SK-N-MC (cell line): ENCODE measurements at regions not wholly inside any gene's neighbourhood (a gene's known extent, or its start where the extent isn't known, plus 50 kb on each side); places are given as distances from the start of the nearest gene placed in this dataset.

Experiments used
- DNase-seq: peaks from one replicate; pipeline ENCODE4 v3.0.0-alpha.2; 2011; ENCODE audit warnings: low read depth, low spot score
- H3K27ac ChIP-seq: fragments of 200-600 bp; sonication (generic); 2 replicates; pipeline ENCODE4 v1.5.1; 2016; ENCODE audit warnings: mixed run types
- H3K36me3 ChIP-seq: fragments of 200-600 bp; sonication (generic); 2 replicates; pipeline ENCODE4 v1.6.1; 2017; ENCODE audit warnings: antibody characterized with exemption, low read length, mixed read lengths; ENCODE audit not compliant: insufficient read depth
- H3K4me3 ChIP-seq: fragments of 200-600 bp; sonication (generic); 2 replicates; pipeline ENCODE4 v1.5.1; 2016
- H3K9ac ChIP-seq: fragments of 200-600 bp; sonication (generic); 2 replicates; pipeline ENCODE4 v1.8.0; 2017; ENCODE audit warnings: mixed run types, mixed read lengths; ENCODE audit not compliant: insufficient read length
- H3K9me3 ChIP-seq: fragments of 200-600 bp; sonication (generic); 2 replicates; pipeline ENCODE4 v1.6.1; 2017; ENCODE audit warnings: low read depth, mild to moderate bottlenecking, antibody characterized with exemption, low read length, moderate library complexity, mixed read lengths
- EZH2 ChIP-seq: fragments of 200-600 bp; sonication (generic); IDR thresholded peaks from one replicate; pipeline ENCODE4 v1.6.1; 2017; ENCODE audit warnings: antibody characterized with exemption
- FOXP2 ChIP-seq: optimal IDR thresholded peaks from 2 replicates; pipeline ENCODE3; 2011; ENCODE audit warnings: mild to moderate bottlenecking, moderate library complexity; ENCODE audit not compliant: insufficient read depth; ENCODE audit errors: extremely low read length, control extremely low read depth
- POLR2AphosphoS5 ChIP-seq: IDR thresholded peaks from 2 replicates; pipeline ENCODE4 v1.6.1; 2012; ENCODE audit warnings: mild to moderate bottlenecking, low read depth, low read length, borderline replicate concordance

DNA sequence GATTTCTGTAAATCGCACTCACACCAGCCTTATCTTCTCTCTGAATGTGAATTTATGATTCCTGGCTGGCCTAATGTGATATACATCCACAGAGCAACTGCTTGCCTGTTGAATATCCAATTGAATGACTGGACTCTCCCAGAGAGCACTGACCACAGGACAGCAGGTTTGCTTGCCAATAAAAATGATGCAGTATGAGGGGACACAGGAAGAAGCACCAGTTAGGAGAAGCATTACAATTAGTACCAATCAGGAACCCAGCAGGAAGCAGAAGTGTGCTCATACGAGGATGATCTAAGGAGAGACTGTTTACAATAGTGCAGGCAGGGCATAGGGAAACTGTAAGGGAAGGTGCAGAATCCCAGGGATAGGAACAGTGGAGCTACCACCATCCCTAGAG, 127.2 kb upstream of the ZNF366 start:
- Histone ChIP-seq H3K27ac (no peak overlapping the region), H3K4me3 (no peak overlapping the region), H3K36me3 (no peaks in the 10 kb centered on the region), H3K9me3 (no peaks in the 10 kb centered on the region), H3K9ac (no peak overlapping the region)
- DNase-seq: no peak
- TF ChIP-seq EZH2: no peak
- no peak for TF ChIP-seq FOXP2
- TF ChIP-seq POLR2AphosphoS5: no peak

DNA sequence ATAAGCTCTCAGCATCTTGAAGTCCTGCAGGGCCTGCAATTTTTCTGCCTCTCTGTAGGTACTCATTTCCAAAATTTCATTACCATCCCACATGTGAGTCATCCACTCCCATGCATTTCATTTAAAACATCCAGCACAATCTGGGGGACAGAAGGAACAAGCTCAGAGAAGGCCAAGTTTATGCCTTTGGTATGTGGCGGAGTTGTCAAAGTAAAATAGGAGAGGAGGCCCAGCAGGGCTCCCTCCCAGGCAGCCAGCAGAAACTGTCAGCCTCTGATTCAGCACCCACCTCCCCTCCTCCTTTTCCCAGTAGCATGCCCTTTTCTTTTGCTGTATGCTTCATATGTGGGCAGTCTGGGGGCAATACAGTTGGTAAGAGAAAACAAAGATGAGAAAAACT, 126.4 kb upstream of the ZNF366 start:
- Histone ChIP-seq H3K4me3 (no peak overlapping the region), H3K9ac (no peak overlapping the region), H3K36me3 (no peaks in the 10 kb centered on the region), H3K9me3 (no peaks in the 10 kb centered on the region), H3K27ac (no peak overlapping the region)
- DNase-seq: no peak
- no peak for TF ChIP-seq EZH2
- no peak for TF ChIP-seq POLR2AphosphoS5
- TF ChIP-seq FOXP2: no peak

DNA sequence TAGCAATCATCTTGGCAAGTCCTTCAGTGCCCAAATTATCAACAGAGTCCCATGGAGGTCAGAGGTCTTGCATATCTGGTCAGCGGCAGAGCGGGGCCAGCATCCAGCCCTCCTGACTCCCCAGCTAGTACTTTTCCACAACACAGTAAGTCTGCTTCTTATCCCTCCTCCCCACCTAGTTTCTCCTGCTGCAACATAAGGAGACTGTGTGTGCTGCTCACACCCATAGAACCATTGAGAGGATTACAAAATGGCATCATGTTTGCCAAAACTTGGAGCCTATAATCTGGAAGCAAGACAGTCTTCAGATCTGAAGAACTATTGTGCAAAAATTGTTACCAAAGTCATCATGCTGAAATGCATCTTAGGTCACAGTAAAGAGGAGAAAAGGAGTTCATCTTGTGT, 125.8 kb upstream of the ZNF366 start:
- H3K27ac ChIP-seq: no peak overlapping the region
- TF ChIP-seq FOXP2 (no peak), POLR2AphosphoS5 (no peak), EZH2 (no peak)
- no peak for DNase-seq
- no peaks in the 10 kb centered on the region for H3K36me3 ChIP-seq
- H3K4me3 ChIP-seq: no peak overlapping the region
- H3K9ac ChIP-seq: no peak overlapping the region
- H3K9me3 ChIP-seq: no peaks in the 10 kb centered on the region

DNA sequence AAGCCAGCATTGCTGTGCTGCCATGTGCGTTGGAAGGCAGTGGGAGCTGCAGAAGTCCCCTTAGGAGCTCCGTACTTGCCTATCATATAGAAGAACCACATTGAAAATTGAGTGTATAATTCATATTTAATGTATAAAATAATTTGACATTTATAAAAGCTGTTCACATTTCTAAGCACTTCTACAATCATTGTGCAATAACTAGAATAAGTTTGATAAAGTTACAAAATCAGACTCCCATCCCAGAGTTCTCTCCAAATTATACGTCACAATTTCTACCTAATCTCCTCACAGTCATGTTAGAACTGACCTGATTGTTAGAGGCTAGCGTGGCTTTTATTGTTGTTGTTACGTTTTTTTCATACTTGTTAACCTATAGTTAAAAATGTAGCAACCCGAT, 123.5 kb upstream of the ZNF366 start:
- no peaks in the 10 kb centered on the region for H3K9me3 ChIP-seq
- H3K27ac ChIP-seq: no peak overlapping the region
- TF ChIP-seq FOXP2 (no peak), EZH2 (no peak), POLR2AphosphoS5 (no peak)
- no peaks in the 10 kb centered on the region for H3K36me3 ChIP-seq
- no peak overlapping the region for H3K4me3 ChIP-seq
- no peak for DNase-seq
- no peak overlapping the region for H3K9ac ChIP-seq

DNA sequence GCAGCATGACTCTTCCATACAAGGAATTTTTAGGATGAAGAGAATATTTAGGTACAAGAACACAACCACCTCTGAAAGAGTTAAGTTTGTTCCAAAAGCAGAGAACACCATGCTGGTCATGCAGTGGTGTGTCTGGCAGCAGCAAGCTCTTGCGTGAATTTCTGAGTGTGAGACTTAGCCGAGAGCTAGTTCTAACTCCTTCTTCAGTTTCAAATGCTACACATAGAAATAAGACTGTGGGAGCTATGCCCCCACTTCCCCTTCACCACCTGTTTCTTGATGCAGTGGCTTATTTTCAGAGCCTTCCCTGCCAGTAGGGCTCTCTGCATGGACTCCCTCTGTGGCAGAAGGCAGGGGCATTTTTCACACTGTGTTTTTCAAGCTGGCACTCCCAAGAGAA, 122.9 kb upstream of the ZNF366 start:
- H3K36me3 ChIP-seq: no peaks in the 10 kb centered on the region
- no peak for TF ChIP-seq EZH2
- no peak for TF ChIP-seq POLR2AphosphoS5
- TF ChIP-seq FOXP2: no peak
- DNase-seq: no peak
- H3K9ac ChIP-seq: no peak overlapping the region
- no peak overlapping the region for H3K27ac ChIP-seq
- H3K4me3 ChIP-seq: no peak overlapping the region
- no peaks in the 10 kb centered on the region for H3K9me3 ChIP-seq

DNA sequence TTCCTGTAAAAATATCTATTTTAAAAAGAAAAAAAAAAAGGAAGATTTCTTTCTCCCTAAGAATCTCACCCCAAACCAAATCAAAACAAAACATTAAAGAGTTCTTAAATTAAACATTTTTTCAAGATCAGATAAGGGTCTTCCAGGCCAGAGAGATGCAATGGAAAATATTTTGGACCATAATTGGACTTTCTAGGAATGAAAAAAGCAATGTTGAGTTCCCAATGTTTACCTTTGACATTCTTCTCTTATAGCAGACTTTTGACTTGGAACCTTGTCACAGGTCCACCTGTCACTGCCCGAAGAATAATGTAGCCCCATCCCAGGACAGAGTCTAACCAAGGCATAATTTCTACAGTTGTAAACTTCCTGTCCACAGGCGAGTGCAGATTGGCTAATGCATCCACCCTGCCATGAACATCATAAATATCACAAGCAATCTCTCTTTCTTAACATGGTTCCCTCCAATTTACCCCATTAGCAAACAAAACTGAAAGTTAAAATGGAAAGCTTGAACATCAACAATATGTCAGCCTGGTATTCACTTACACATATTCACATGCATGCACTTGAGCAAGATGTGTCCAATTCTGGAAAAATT, 121.7 kb upstream of the ZNF366 start:
- H3K36me3 ChIP-seq: no peaks in the 10 kb centered on the region
- no peak overlapping the region for H3K27ac ChIP-seq
- no peak overlapping the region for H3K4me3 ChIP-seq
- H3K9ac ChIP-seq: no peak overlapping the region
- DNase-seq: no peak
- TF ChIP-seq FOXP2: no peak
- TF ChIP-seq POLR2AphosphoS5: no peak
- no peak for TF ChIP-seq EZH2
- no peaks in the 10 kb centered on the region for H3K9me3 ChIP-seq

DNA sequence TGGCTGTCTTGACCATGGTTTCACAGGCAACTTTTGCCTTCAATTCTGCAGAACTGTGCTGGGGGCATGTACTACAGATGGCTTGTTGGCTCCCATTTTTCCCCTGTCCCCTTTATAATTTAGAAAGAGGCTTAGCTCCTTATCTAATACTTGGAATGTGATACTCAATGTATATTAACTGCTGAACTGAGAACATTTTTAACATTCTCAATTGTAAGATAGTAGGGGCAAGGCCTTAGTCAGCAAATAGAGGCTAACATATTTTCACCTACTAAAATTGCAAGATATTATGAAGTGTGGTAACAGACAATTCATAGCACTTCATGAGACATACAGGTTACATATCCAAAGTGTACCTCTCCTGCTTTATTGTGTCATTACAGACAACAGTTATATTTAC, 118.1 kb upstream of the ZNF366 start:
- Histone ChIP-seq H3K9me3 (no peaks in the 10 kb centered on the region), H3K4me3 (no peak overlapping the region), H3K36me3 (no peaks in the 10 kb centered on the region), H3K9ac (no peak overlapping the region), H3K27ac (no peak overlapping the region)
- no peak for DNase-seq
- TF ChIP-seq POLR2AphosphoS5 (no peak), EZH2 (no peak), FOXP2 (no peak)

DNA sequence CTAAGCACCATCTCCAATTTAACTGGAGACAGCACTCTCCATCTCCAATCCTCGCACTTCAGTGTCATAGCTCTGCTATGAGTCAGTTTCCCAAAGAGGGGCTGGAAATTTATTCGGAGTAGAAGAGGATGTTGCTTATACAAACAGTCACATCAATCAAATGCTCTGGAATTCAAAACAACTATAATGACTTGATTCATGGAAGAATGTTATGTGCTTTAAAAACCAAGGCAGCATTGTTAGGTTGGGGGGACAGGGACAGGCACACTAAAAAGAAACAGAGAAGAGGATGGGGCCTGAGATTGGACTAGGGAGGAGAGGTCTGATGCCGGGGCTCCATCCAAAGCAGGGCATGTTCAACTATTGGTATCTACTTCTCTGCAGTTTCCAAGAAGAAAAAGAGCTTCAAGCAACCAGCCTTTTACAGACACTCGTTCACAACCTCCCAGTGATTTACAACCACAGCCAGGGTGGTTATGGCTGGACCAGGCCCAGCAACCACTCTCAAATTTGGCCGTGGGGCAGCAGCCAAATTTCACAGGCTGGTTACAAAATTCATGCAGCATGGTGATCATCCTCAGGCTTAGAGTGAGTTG, 117.5 kb upstream of the ZNF366 start:
- no peaks in the 10 kb centered on the region for H3K36me3 ChIP-seq
- H3K27ac ChIP-seq: no peak overlapping the region
- no peak for TF ChIP-seq FOXP2
- no peaks in the 10 kb centered on the region for H3K9me3 ChIP-seq
- no peak overlapping the region for H3K9ac ChIP-seq
- no peak overlapping the region for H3K4me3 ChIP-seq
- no peak for DNase-seq

DNA sequence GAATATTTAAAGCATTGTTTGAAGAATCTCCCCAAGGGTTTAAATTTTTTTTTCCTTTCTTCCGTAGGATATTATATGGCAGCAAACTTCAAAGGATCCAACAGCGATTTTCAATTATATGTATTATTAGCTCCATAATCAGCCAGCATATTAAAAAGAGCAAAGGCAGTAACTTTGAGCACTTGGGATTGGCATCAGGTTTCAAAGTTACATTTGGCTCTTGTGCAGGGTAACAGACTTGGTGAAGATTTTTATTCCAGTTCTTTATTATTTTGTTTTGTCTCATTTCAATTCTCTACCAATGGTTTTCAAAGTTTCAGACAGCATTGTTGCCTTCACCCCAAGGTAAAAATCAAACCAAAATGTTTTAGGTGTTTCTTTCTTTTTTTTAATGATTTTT, 116.7 kb upstream of the ZNF366 start:
- Histone ChIP-seq H3K27ac (no peak overlapping the region), H3K36me3 (no peaks in the 10 kb centered on the region), H3K4me3 (no peak overlapping the region), H3K9me3 (no peaks in the 10 kb centered on the region), H3K9ac (no peak overlapping the region)
- no peak for TF ChIP-seq FOXP2
- no peak for TF ChIP-seq EZH2
- no peak for TF ChIP-seq POLR2AphosphoS5
- no peak for DNase-seq
